Duodenal mucosa (tissue), 2 donors: ENCODE measurements at regions not wholly inside any gene's neighbourhood (a gene's known extent, or its start where the extent isn't known, plus 50 kb on each side); places are given as distances from the start of the nearest gene placed in this dataset.

Experiments
- H3K27ac ChIP-seq: one replicate; pipeline ENCODE4 v1.7.0; 2013; ENCODE audit warnings: low read depth, low read length
- H3K27me3 ChIP-seq, 2 donors: one replicate each; pipeline ENCODE4 v1.7.0; 2013; ENCODE audit warnings: low read length in 2 of 2, control low read depth in 1 of 2; ENCODE audit not compliant: insufficient read depth in 2 of 2, control insufficient read depth in 1 of 2
- H3K36me3 ChIP-seq, 2 donors: one replicate each; pipeline ENCODE4 v1.7.0; 2013; ENCODE audit warnings: low read length in 2 of 2, control low read depth in 1 of 2; ENCODE audit not compliant: insufficient read depth in 2 of 2, control insufficient read depth in 1 of 2
- H3K4me1 ChIP-seq, 2 donors: one replicate each; pipeline ENCODE4 v1.7.0; 2013; ENCODE audit warnings: low read length in 2 of 2, control low read depth in 1 of 2; ENCODE audit not compliant: insufficient read depth in 2 of 2, control insufficient read depth in 1 of 2
- H3K4me3 ChIP-seq, 2 donors: one replicate each; pipeline ENCODE4 v1.7.0; 2013; ENCODE audit warnings: low read length in 2 of 2, low read depth in 1 of 2
- H3K9ac ChIP-seq, 2 donors: one replicate each; pipeline ENCODE4 v1.7.0; 2013; ENCODE audit warnings: low read length in 2 of 2, low read depth in 1 of 2
- H3K9me3 ChIP-seq, 2 donors: one replicate each; pipeline ENCODE4 v1.7.0; 2013; ENCODE audit warnings: low read length in 2 of 2, control low read depth in 1 of 2; ENCODE audit not compliant: control insufficient read depth in 1 of 2

GRCh38 chr10:29689001-29689400 is 54.2 kb upstream of the SVIL start:
- Histone ChIP-seq H3K4me3 (no peak overlapping the region), H3K9me3 (no peaks in the 10 kb centered on the region), H3K9ac (no peak overlapping the region), H3K27ac (no peak overlapping the region), H3K4me1 (peaks cover 0 to 5% of the 10 kb centered on the region in 2 donors), H3K27me3 (no peaks in the 10 kb centered on the region), H3K36me3 (peaks cover 0 to 6% of the 10 kb centered on the region in 2 donors)

GRCh38 chr10:29688230-29688661 is 53.5 kb upstream of the SVIL start:
- Histone ChIP-seq H3K36me3 (peaks cover 0 to 6% of the 10 kb centered on the region in 2 donors), H3K9ac (no peak overlapping the region), H3K9me3 (no peaks in the 10 kb centered on the region), H3K4me3 (no peak overlapping the region), H3K27ac (no peak overlapping the region), H3K27me3 (no peaks in the 10 kb centered on the region), H3K4me1 (peaks cover 0 to 5% of the 10 kb centered on the region in 2 donors)

GRCh38 chr10:29687421-29688164 is 52.8 kb upstream of the SVIL start:
- Histone ChIP-seq H3K27ac (no peak overlapping the region), H3K4me1 (peaks cover 0 to 5% of the 10 kb centered on the region in 2 donors), H3K4me3 (no peak overlapping the region), H3K36me3 (peaks cover 0 to 6% of the 10 kb centered on the region in 2 donors), H3K27me3 (no peaks in the 10 kb centered on the region), H3K9ac (no peak overlapping the region), H3K9me3 (no peaks in the 10 kb centered on the region)

- Histone ChIP-seq H3K9me3 (no peaks in the 10 kb centered on the region), H3K4me3 (no peak overlapping the region), H3K9ac (no peak overlapping the region), H3K4me1 (peaks cover 0 to 5% of the 10 kb centered on the region in 2 donors), H3K36me3 (peaks cover 0 to 6% of the 10 kb centered on the region in 2 donors), H3K27ac (no peak overlapping the region), H3K27me3 (no peaks in the 10 kb centered on the region)
These were observed 50.7 kb upstream of the SVIL start for GRCh38 chr10:29685506-29685905.
